RWPE2 (cell line): ENCODE measurements at regions not wholly inside any gene's neighbourhood (a gene's known extent, or its start where the extent isn't known, plus 50 kb on each side); places are given as distances from the start of the nearest gene placed in this dataset.
A peak's percentile ranks its signal among the peaks of the same experiment; 100 is the strongest.

Experiments
- ATAC-seq: fragments of 200-7000 bp; cut with Tn5 transposase; 3 replicates; pipeline ENCODE4 v1.9.1; 2021; ENCODE audit warnings: low read depth
- DNase-seq: peaks from one replicate; pipeline ENCODE4 v3.0.0-alpha.2; 2020; ENCODE audit warnings: low spot score
- H3K27ac ChIP-seq: fragments of 450-650 bp; 2 replicates; pipeline ENCODE4 v1.5.1; 2017; ENCODE audit warnings: mild to moderate bottlenecking; ENCODE audit not compliant: poor library complexity, severe bottlenecking
- H3K27me3 ChIP-seq: fragments of 250-450 bp; sonication (Bioruptor Pico); 2 replicates; pipeline ENCODE4 v1.5.1; 2021; ENCODE audit warnings: mild to moderate bottlenecking, moderate library complexity; ENCODE audit not compliant: insufficient read depth, poor library complexity, severe bottlenecking
- H3K36me3 ChIP-seq: fragments of 250-450 bp; sonication (Bioruptor Pico); 2 replicates; pipeline ENCODE4 v1.5.1; 2020; ENCODE audit warnings: low read depth, mild to moderate bottlenecking, moderate library complexity
- H3K4me1 ChIP-seq: fragments of 250-450 bp; sonication (Bioruptor Pico); 2 replicates; pipeline ENCODE4 v1.5.1; 2021; ENCODE audit warnings: mild to moderate bottlenecking, moderate library complexity; ENCODE audit not compliant: insufficient read depth, poor library complexity, severe bottlenecking
- H3K4me3 ChIP-seq: fragments of 250-450 bp; sonication (Bioruptor Pico); 2 replicates; pipeline ENCODE4 v1.5.1; 2021; ENCODE audit warnings: mild to moderate bottlenecking, moderate library complexity; ENCODE audit not compliant: severe bottlenecking
- H3K9me3 ChIP-seq: fragments of 250-450 bp; sonication (Bioruptor Pico); 2 replicates; pipeline ENCODE4 v1.5.1; 2021; ENCODE audit warnings: mild to moderate bottlenecking, moderate library complexity; ENCODE audit not compliant: severe bottlenecking
- CTCF ChIP-seq: fragments of 450-650 bp; IDR thresholded peaks from one replicate; pipeline ENCODE4 v1.5.1; 2017; ENCODE audit warnings: mild to moderate bottlenecking, moderate library complexity; ENCODE audit not compliant: poor library complexity, severe bottlenecking

GRCh38 chr5:93331241-93331640 lies 249.8 kb downstream of the NR2F1-AS1 start:
- H3K4me3 ChIP-seq: no peak overlapping the region
- peaks cover 26% of the 10 kb centered on the region for H3K4me1 ChIP-seq
- H3K36me3 ChIP-seq: no peaks in the 10 kb centered on the region
- TF ChIP-seq CTCF: no peak
- H3K27me3 ChIP-seq: no peaks in the 10 kb centered on the region
- H3K9me3 ChIP-seq: no peaks in the 10 kb centered on the region
- H3K27ac ChIP-seq: peak overlapping the region; percentile 55
- no peak for DNase-seq
- ATAC-seq: no peak

- no peak overlapping the region for H3K4me3 ChIP-seq
These were observed 250.5 kb downstream of the NR2F1-AS1 start for GRCh38 chr5:93330506-93330905.

GRCh38 chr5:93329756-93330155 lies 251.3 kb downstream of the NR2F1-AS1 start:
- H3K27ac ChIP-seq: peak overlapping the region; percentile 55

More at GRCh38 chr5:93330506-93330905, 250.5 kb downstream of the NR2F1-AS1 start:
- no peaks in the 10 kb centered on the region for H3K9me3 ChIP-seq
- peak overlapping the region; percentile 55 for H3K27ac ChIP-seq
- no peaks in the 10 kb centered on the region for H3K36me3 ChIP-seq
- TF ChIP-seq CTCF: no peak
- ATAC-seq (peak; percentile 89), DNase-seq (no peak)
- no peaks in the 10 kb centered on the region for H3K27me3 ChIP-seq
- peaks cover 26% of the 10 kb centered on the region for H3K4me1 ChIP-seq

GRCh38 chr5:93328833-93329232 lies 252.2 kb downstream of the NR2F1-AS1 start:
- Histone ChIP-seq H3K4me1 (peaks cover 26% of the 10 kb centered on the region), H3K4me3 (no peak overlapping the region), H3K27me3 (no peaks in the 10 kb centered on the region), H3K9me3 (no peaks in the 10 kb centered on the region), H3K27ac (peak overlapping the region; percentile 55), H3K36me3 (no peaks in the 10 kb centered on the region)
- no peak for DNase-seq
- TF ChIP-seq CTCF: no peak
- ATAC-seq: peak; percentile 71

More at GRCh38 chr5:93329756-93330155, 251.3 kb downstream of the NR2F1-AS1 start:
- Histone ChIP-seq H3K4me3 (no peak overlapping the region), H3K4me1 (peaks cover 26% of the 10 kb centered on the region), H3K9me3 (no peaks in the 10 kb centered on the region), H3K27me3 (no peaks in the 10 kb centered on the region), H3K36me3 (no peaks in the 10 kb centered on the region)
- no peak for DNase-seq
- ATAC-seq: no peak
- TF ChIP-seq CTCF: no peak

- no peak overlapping the region for H3K4me3 ChIP-seq
- no peaks in the 10 kb centered on the region for H3K27me3 ChIP-seq
- H3K36me3 ChIP-seq: no peaks in the 10 kb centered on the region
- no peaks in the 10 kb centered on the region for H3K9me3 ChIP-seq
- H3K4me1 ChIP-seq: peaks cover 26% of the 10 kb centered on the region
- H3K27ac ChIP-seq: no peak overlapping the region
- ATAC-seq: no peak
- DNase-seq: no peak
- TF ChIP-seq CTCF: no peak
These were observed 253.4 kb downstream of the NR2F1-AS1 start for GRCh38 chr5:93327605-93328004.
